ENCODE measurements at regions not wholly inside any gene's neighbourhood (a gene's known extent, or its start where the extent isn't known, plus 50 kb on each side); places are given as distances from the start of the nearest gene placed in this dataset.

DNA sequence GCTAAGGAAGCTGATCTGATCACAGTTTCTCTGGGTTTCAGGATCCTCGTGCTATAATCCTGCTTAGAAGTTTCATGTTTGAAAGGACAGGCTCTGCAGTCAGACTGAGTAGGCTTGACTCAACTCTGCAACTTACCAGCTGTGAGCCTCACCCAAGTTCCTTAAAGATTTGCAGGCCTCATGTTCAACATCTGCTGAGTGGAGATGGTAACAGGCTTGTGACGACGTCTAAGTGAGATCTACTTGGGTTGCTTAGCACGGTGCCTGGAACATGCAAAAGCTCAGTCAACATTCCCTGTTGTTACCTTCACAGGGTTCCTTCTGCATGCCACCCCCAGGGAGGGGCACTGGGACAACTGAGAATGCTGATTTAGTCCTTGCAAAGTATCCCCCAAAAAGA lies 164.2 kb downstream of the C1D start:
- TF ChIP-seq EZH2 (IDR thresholded peaks at IDR 0.05), result no peak
- TF ChIP-seq ZFX (IDR thresholded peaks at IDR 0.05), result no peak
- no peak for TF ChIP-seq ZNF274 (IDR thresholded peaks at IDR 0.05; ENCODE audit: low read depth, low read length)
- TF ChIP-seq MAX (IDR thresholded peaks at IDR 0.05), result no peak
- TF ChIP-seq POLR2A (IDR thresholded peaks at IDR 0.05; ENCODE audit: borderline replicate concordance, extremely low read depth, insufficient read depth, insufficient read length), result no peak
- TF ChIP-seq CTCF (IDR thresholded peaks at IDR 0.05 in 2 of 3, conservative IDR thresholded peaks at IDR 0.05 in 1 of 3; ENCODE audit: borderline replicate concordance in 1 of 3, insufficient read depth in 1 of 3, low read depth in 2 of 3, low read length in 2 of 3), result no peak
- TF ChIP-seq SIN3A (IDR thresholded peaks at IDR 0.05; ENCODE audit: low read depth), result no peak
- TF ChIP-seq POLR2AphosphoS5 (IDR thresholded peaks at IDR 0.05; ENCODE audit: low read depth, low read length), result no peak
- no peak for TF ChIP-seq CBX3 (IDR thresholded peaks at IDR 0.05; ENCODE audit: low read depth)
- TF ChIP-seq REST (IDR thresholded peaks at IDR 0.05; ENCODE audit: low read depth), result no peak
- no peak for TF ChIP-seq ATF3 (IDR thresholded peaks at IDR 0.05)
- TF ChIP-seq RAD21 (IDR thresholded peaks at IDR 0.05; ENCODE audit: low read depth), result no peak
- TF ChIP-seq CEBPB (IDR thresholded peaks at IDR 0.05; ENCODE audit: low read depth), result no peak
- no peak for TF ChIP-seq SRF (IDR thresholded peaks at IDR 0.05; ENCODE audit: low read depth)
- TF ChIP-seq, protein P1, sequence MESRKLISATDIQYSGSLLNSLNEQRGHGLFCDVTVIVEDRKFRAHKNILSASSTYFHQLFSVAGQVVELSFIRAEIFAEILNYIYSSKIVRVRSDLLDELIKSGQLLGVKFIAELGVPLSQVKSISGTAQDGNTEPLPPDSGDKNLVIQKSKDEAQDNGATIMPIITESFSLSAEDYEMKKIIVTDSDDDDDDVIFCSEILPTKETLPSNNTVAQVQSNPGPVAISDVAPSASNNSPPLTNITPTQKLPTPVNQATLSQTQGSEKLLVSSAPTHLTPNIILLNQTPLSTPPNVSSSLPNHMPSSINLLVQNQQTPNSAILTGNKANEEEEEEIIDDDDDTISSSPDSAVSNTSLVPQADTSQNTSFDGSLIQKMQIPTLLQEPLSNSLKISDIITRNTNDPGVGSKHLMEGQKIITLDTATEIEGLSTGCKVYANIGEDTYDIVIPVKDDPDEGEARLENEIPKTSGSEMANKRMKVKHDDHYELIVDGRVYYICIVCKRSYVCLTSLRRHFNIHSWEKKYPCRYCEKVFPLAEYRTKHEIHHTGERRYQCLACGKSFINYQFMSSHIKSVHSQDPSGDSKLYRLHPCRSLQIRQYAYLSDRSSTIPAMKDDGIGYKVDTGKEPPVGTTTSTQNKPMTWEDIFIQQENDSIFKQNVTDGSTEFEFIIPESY (IDR thresholded peaks at IDR 0.05; ENCODE audit: extremely low read depth, insufficient replicate concordance, low read length), result no peak
- TF ChIP-seq SP1 (IDR thresholded peaks at IDR 0.05; ENCODE audit: low read depth), result no peak
- TF ChIP-seq ELF1 (IDR thresholded peaks at IDR 0.05; ENCODE audit: borderline replicate concordance, low read depth), result no peak
- TF ChIP-seq JUND (IDR thresholded peaks at IDR 0.05), result no peak
- no peak for TF ChIP-seq EZH2phosphoT487 (IDR thresholded peaks at IDR 0.05; ENCODE audit: borderline replicate concordance)
- no peak for TF ChIP-seq FOSL1 (IDR thresholded peaks at IDR 0.05; ENCODE audit: low read depth)
- Histone ChIP-seq H3K9ac (ENCODE audit: low read length) (no peak overlapping the region), H3K9me3 (ENCODE audit: control insufficient read depth in 1 of 2, insufficient read depth in 1 of 2, low read depth in 1 of 2, low read length in 2 of 2) (no peaks in the 10 kb centered on the region; a peak in 1 of 4 replicates), H3K4me3 (replicated peaks in 1 of 2; ENCODE audit: low read depth in 1 of 2, low read length in 2 of 2) (no peak overlapping the region), H3K36me3 (ENCODE audit: control insufficient read depth in 1 of 2, insufficient read depth in 2 of 2, low read length in 2 of 2) (no peaks in the 10 kb centered on the region), H3K4me1 (ENCODE audit: control insufficient read depth in 1 of 2, insufficient read depth in 2 of 2, low read length in 2 of 2) (no peaks in the 10 kb centered on the region), H4K20me1 (ENCODE audit: insufficient read depth) (no peaks in the 10 kb centered on the region), H2AFZ (ENCODE audit: low read depth, low read length, poor library complexity, severe bottlenecking) (no peak overlapping the region), H3K27ac (ENCODE audit: low read depth, low read length) (no peak overlapping the region), H3K4me2 (ENCODE audit: low read length) (no peak overlapping the region), H3K27me3 (ENCODE audit: insufficient read depth, low read length) (no peaks in the 10 kb centered on the region), H3K9me2 (ENCODE audit: insufficient read depth) (no peaks in the 10 kb centered on the region), H3K79me2 (ENCODE audit: insufficient read depth, low read length) (no peaks in the 10 kb centered on the region)
- DNase-seq (ENCODE audit: low read depth, low spot score) (no peak), ATAC-seq (no peak)
- POLR2A ChIA-PET, result no interaction called here
- RAD21 ChIA-PET (ENCODE audit: low non-redundant PET in 1 of 2, low total read pairs in 2 of 2, uncharacterized antibody in 2 of 2, unreplicated experiment in 2 of 2), result no interaction called here
- intact Hi-C loops (cut with micrococcal nuclease), result no loop called here
- BruUV-seq (replicated peaks), result no TSS peak
- CTCF ChIA-PET, result no interaction called here

Measured in HCT116 (cell line).